ENCODE measurements at regions not wholly inside any gene's neighbourhood (a gene's known extent, or its start where the extent isn't known, plus 50 kb on each side); places are given as distances from the start of the nearest gene placed in this dataset.
A peak's percentile ranks its signal among the peaks of the same experiment; 100 is the strongest.
"Not testable (repeated sequence)": the region's sequence is repeated elsewhere in the genome, so short reads cannot be mapped to it uniquely, and the experiment has no call there.

- DNase-seq (ENCODE audit: low read depth) = peak; percentile 51
Observed at GRCh38 chr15:95175914-95176658, 944.7 kb downstream of the MCTP2 start.

GRCh38 chr15:95176794-95177577 lies 945.6 kb downstream of the MCTP2 start:
- DNase-seq (ENCODE audit: low read depth) = no peak

- no peak for DNase-seq (ENCODE audit: low read depth)
Observed at GRCh38 chr15:95180530-95180929, 949.2 kb downstream of the MCTP2 start.

GRCh38 chr15:95182091-95182490 lies 950.7 kb downstream of the MCTP2 start:
- DNase-seq (ENCODE audit: low read depth) = no peak

- DNase-seq (ENCODE audit: low read depth) = peak; percentile 15
Observed at GRCh38 chr15:95192923-95193322, 961.6 kb downstream of the MCTP2 start.

- DNase-seq (ENCODE audit: low read depth) = no peak
Observed at GRCh38 chr15:95194746-95195145, 963.4 kb downstream of the MCTP2 start.

- DNase-seq (ENCODE audit: low read depth) = no peak
Observed at GRCh38 chr15:95196176-95196915, 965.0 kb downstream of the MCTP2 start.

GRCh38 chr15:95202569-95203349 lies 971.4 kb downstream of the MCTP2 start:
- DNase-seq (ENCODE audit: low read depth) = peak; percentile 53

- no peak for DNase-seq (ENCODE audit: low read depth)
Observed at GRCh38 chr15:95205077-95205476, 973.7 kb downstream of the MCTP2 start.

- DNase-seq (ENCODE audit: low read depth) = not testable (repeated sequence)
Observed at GRCh38 chr15:95205830-95206229, 974.5 kb downstream of the MCTP2 start.

- DNase-seq (ENCODE audit: low read depth) = no peak
Observed at GRCh38 chr15:95208071-95208470, 976.7 kb downstream of the MCTP2 start.

GRCh38 chr15:95208988-95209387 lies 977.6 kb downstream of the MCTP2 start:
- no peak for DNase-seq (ENCODE audit: low read depth)

- DNase-seq (ENCODE audit: low read depth) = no peak
Observed at GRCh38 chr15:95210436-95210981, 979.1 kb downstream of the MCTP2 start.

GRCh38 chr15:95215017-95215416 lies 983.7 kb downstream of the MCTP2 start:
- no peak for DNase-seq (ENCODE audit: low read depth)

- no peak for DNase-seq (ENCODE audit: low read depth)
Observed at GRCh38 chr15:95226835-95227234, 995.5 kb downstream of the MCTP2 start.

- no peak for DNase-seq (ENCODE audit: low read depth)
Observed at GRCh38 chr15:95227235-95227634, 995.9 kb downstream of the MCTP2 start.

- DNase-seq (ENCODE audit: low read depth) = no peak
Observed at GRCh38 chr15:95228856-95229555, 997.6 kb downstream of the MCTP2 start.

- DNase-seq (ENCODE audit: low read depth) = no peak
Observed at GRCh38 chr15:95235033-95235432, 1003.7 kb downstream of the MCTP2 start.

- DNase-seq (ENCODE audit: low read depth) = peak; percentile 98
Observed at GRCh38 chr15:95247071-95247984, 1016.0 kb downstream of the MCTP2 start.

GRCh38 chr15:95249524-95249923 lies 1018.2 kb downstream of the MCTP2 start:
- DNase-seq (ENCODE audit: low read depth) = no peak

Data from RPMI7951 (cell line).